Activated CD8-positive, alpha-beta memory T cell treated with anti-CD3 and anti-CD28 coated beads for 1 hour (primary cell): ENCODE measurements at regions not wholly inside any gene's neighbourhood (a gene's known extent, or its start where the extent isn't known, plus 50 kb on each side); places are given as distances from the start of the nearest gene placed in this dataset.
"Not testable (repeated sequence)": the region's sequence is repeated elsewhere in the genome, so short reads cannot be mapped to it uniquely, and the experiment has no call there.

ENCODE experiments used
- DNase-seq, 2 donors: peaks; one replicate each; pipeline ENCODE4 v3.0.0-alpha.2; 2020; ENCODE audit warnings: low read depth in 1 of 2; ENCODE audit errors: extremely low read depth in 1 of 2

DNA sequence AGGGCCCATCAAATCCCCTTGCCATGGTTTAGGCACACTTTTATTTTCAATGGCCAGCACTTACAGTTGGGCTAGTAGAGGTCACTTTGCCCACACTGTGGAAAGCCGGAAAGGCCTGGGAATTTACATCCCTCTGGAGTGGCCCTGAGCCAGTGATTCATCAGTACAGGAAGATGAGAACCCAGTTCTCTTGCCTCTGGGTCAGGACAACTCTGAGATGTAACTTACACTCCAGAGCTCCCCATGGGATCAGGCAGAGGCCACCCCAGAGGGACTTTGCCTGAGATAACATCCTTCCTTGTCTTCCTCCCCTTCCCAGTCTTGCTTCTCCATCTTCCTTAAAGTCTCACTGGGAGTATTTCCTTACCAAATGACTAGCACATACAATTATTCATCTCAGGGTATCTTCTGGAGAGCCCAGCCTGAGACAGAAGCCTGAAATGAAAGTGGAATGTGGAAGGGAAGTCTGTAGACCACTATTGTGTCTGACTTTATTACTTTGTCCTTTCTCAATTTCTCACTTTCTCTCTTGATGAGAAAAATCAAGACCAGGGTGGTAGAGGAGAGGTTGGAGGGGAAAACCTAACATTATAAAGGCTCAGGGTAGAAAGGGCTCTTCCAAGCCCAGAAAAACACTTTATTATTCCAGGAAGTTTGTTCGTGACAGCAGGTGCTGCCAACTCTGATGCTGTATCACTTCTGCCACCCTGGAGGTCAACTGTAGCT is 220.8 kb downstream of the ZNF621 start:
- DNase-seq: no peak

DNA sequence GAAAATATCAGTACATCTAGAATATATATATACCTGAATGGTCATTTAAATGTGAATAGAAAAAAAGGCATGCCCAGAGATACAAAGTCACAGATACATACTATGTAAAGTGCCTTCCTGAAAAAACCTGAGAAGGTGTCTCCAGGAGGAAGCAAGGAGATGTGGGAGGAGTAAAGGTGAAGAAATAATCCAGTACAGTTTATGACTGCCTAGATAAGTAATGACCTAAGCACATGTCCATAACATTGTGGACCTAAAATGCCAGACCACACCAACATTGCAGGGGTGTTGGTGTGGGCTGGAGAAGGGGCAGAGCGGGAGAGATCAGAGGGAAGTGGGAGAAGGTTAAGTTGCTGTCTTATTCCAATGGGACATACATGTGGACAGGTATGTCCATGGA is 226.9 kb downstream of the ZNF621 start:
- DNase-seq: no peak

DNA sequence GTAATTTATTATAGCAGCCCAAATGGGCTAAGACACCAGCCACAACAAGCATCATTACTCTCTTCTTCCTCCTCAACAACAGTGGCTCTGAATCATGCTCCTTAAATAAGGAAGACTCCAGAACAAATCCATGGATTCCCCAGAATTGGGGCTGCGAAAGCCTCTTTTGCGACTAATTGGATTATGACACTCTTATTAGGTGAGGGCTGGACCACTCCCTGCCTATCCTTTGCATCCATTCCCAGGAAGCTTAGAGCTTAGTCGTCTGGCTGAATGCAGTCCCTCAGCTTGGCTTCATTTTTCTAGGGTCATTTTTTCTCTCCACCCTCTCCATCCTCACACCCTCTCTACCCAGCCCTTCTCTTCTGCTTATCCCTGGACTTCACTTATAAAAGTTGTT is 227.7 kb downstream of the ZNF621 start:
- no peak for DNase-seq

DNA sequence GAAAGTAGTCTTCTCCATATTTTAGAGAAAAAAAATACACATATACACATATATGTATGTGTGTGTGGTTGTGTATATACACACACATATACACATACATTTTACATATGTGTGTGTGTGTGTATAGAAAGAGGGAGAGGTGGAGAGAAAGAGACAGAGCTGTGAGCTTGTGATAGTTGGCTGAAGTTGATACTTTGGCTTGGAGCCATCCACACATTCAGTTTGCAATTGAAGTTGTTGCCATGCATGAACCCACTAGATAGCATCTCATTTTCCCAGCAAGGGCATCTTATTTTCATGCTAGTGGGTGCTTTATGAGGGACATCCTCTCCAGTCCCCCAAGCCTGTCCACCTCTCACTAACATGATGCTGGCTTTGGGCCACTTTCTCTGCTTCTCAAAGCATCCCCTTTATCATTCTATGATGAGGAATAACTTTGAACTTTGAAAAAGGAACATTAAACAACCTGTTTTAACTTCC is 228.6 kb downstream of the ZNF621 start:
- no peak for DNase-seq

DNA sequence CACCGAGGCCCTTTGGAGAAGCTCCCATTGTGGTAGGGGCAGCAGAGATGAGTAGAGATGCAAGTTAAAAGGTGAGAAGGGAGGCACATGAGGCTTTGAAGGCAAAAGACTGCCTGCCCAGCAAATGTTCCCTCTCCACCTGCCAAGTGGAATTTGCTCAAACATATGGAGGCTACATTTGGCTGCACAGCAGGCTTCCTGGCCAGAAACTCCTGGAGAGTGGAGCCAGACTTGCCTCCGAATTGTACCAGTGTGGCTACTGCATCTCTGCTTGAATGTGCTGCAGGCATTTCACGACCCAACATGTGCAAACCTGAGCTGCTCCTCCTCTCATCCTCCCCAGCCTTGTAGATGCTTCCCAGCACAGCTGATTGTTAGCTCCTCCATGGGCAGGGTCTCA is 229.2 kb downstream of the ZNF621 start:
- no peak for DNase-seq

DNA sequence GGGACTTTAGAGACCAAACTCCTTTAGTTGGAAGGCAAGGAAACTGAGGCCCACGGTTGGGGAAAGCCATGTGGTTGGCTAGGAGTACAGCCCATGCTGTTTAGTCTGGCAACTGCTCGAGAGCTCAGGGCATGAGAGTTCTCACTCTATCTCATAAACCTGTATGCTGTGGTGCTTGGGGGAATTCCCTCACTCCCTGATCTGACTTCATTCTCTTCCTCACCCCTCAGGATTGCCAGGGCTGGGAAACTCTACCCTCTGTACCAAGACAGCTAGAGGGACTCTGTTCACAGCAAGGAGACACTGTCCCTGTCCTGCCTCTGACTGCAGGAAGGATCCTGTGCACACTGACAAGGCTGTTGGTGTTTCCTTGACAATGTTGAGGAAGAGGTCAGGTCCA is 230.2 kb downstream of the ZNF621 start:
- DNase-seq: no peak

DNA sequence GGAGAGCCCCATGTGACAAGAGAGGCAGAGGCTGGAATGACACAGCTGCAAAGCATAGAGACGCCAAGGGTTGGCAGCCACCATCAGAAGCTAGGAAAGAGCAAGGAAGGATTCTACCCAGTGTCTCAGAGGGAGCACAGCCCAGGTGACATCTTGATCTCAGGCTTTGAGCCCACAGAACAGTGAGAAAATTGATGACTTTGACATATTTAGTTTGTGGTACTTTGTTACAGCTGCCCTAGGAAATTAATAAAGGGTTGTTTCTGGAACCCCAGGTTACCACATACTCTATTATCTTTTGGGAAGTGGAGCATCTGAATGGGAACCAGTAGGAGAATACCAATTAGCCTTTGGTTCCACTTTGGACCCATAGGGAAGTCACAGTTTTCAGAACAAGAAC is 231.7 kb downstream of the ZNF621 start:
- DNase-seq: no peak

DNA sequence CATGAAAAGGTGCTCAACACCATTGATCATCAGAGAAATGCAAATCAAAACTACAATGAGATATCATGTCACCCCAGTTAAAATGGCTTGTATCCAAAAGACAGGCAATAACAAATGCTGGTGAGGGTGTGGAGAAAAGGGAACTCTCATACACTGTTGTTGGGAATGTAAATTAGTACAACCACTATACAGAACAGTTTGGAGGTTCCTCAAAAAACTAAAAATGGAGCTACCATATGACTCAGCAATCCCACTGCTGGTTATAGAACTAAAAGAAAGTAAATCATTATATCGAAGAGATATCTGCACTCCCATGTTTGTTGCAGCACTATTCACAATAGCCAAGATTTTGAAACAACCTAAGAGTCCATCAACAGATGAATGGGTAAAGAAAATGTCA is 238.0 kb downstream of the ZNF621 start:
- DNase-seq: not testable (repeated sequence)

DNA sequence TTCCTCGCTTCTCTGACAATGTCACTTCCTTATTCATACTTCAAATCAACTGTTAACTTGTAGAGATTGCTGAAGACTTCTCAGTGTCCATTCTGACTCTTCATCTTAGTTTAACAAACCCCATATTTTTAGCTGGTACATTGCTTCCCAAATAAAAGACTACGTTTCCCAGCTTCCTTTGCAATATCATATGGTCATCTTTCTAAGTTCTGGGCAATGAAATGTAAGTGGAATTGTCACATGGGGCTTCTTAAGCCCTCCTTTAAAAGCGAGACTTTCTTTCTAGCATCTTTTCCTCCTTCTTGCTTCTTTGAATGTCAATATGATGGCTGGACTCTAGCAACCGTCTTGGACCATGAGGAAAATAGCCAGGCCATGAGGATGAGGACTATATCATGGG is 239.0 kb downstream of the ZNF621 start:
- DNase-seq: no peak

DNA sequence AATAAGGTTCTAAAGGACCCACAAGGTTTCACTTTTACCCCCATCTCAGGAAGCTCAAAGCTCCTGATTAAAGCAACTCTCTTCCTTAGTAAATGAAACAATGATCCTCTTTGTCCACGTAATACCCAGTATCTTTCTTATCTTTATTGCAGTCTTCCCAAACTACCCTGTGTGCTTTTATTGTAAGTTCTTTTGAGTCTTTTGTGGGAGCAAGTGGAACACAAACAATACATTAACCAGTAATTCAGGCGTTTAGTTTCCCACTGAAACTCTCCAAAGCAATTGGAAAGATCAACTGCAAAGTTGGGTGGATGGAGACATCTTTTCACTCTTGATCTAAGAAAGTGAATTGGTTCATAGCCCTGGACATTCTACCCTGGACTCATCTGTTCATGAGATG is 240.0 kb downstream of the ZNF621 start:
- DNase-seq: no peak

DNA sequence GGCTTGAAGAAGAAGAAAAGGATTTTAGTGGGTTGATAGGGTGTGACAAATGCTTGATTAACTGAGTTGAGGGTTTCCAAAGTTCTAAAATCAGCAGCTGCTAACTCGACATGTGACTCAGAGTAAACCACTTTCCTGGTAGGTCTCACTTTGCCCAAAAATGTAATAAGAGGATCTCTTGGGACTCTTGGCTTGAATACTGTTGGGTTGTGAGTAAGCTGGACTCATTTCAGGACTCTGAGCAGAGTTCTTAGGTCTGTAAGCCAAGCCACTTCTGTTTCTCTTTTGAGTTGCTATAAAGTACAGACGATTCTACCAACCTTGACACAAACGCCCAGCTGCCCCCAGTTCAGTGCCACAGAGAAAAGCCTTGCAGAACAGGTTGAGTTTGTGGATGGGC is 241.1 kb downstream of the ZNF621 start:
- DNase-seq: no peak

DNA sequence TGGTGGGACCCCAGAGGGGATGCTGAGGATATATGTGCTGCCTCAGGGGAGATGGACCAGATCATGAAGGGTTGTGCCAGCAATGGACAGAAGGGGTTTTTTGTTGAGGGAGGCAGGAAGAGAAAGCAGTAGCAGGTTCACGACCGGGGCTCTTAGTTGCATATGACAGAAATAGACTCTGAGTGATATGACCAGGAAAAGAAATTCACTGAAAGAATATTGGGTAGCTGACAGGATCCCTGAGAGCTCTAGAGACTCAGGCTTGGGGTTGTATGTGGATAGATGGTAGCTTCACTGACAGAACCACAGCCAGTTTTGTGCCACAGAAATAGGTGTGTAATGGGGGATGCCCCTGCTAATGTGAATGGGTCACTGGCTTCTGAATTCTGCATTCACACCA is 241.6 kb downstream of the ZNF621 start:
- no peak for DNase-seq

DNA sequence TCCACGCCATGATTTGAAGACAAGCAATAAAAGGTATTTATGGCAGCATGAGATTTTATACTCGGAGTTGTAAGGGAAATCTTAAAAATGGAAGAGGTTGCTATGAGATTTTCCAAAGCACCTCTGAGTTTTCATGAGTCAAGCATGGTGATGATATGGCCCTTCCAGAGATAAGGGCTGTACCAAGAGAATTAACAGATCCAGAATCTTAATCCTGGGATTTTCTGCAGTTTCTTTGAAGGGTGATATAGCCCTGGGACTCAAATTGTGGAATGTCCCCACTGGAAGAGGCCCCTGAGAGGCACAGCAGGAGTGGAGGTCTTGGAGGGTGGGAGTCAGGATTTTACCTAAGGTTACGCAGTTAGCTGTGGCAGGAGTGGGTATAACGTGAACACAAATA is 243.3 kb downstream of the ZNF621 start:
- DNase-seq: no peak

DNA sequence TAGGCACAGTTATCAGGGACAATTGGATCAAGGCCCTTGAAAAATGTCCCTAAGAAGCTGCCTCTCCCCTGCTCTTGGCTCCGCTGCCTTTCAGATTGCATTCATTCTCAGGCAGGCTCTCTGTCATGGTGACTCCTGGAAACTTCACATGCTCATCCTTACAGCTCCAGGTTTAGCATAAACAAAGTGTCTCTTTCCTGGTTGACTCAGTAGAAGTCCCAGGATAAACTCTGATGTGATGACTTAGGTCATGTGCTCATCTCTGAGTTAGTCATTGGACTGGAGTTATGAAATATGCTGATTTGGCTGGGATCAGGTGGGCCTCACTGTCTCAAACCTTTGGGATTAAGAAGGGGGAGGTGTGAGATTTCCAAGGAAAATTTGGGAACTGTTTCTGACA is 243.8 kb downstream of the ZNF621 start:
- DNase-seq: no peak

DNA sequence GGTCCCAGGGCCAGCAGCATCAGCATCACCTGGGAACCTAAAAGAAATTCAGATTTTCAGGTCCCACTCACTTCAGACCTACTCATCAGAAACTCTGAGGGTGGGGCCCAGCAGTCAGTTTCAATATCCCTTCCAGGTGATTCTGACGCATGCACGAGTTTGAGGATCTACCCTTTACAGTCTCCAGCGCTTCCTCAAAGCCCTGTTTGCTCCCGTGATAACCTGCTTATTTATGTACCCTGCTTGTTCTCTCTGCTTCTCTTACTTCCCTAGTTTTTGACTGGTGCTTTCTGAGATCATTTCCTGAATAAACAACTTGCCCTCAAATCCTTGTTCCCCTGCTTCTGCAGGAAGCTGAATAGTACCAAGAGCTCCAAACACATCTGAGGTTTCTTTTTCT is 245.3 kb downstream of the ZNF621 start:
- no peak for DNase-seq

DNA sequence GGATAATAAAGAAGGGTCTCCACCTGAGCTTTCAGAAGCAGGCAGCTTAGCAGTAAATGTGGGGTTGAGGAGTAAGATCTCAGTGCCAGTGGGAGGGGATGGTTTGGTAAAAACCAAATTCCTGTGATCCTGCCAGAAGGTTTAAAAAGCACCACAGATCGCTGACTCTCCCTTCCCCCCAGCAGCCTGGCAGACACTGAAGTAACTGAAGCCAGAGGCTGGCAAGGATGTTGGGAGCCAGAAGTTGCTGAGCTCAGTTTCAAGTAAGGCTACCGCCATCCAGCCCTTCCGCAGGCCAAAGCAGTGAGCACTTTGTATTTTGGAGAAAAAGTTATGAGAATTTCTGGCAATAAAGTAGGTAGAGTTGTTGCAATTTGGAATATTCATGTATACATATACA is 246.4 kb downstream of the ZNF621 start:
- DNase-seq: no peak

DNA sequence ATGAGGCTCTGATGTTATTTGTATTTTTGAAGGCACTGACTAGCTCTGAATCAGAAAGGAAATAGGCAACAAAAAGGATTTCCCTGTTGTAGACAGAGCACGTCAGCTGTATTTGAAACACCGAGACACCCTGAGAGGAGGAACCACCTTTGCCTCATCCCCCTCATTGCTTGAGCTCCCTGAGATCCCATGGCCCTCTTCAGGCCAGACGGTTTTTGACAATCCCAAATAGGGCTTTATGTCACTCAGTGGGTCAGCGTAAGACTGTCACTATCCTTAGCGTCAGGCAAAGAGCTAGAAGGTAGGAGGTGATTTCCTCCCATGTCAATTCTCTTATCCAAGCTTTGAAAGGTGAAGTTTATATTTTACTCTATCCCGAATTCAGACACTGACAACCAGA is 254.3 kb downstream of the ZNF621 start:
- no peak for DNase-seq

DNA sequence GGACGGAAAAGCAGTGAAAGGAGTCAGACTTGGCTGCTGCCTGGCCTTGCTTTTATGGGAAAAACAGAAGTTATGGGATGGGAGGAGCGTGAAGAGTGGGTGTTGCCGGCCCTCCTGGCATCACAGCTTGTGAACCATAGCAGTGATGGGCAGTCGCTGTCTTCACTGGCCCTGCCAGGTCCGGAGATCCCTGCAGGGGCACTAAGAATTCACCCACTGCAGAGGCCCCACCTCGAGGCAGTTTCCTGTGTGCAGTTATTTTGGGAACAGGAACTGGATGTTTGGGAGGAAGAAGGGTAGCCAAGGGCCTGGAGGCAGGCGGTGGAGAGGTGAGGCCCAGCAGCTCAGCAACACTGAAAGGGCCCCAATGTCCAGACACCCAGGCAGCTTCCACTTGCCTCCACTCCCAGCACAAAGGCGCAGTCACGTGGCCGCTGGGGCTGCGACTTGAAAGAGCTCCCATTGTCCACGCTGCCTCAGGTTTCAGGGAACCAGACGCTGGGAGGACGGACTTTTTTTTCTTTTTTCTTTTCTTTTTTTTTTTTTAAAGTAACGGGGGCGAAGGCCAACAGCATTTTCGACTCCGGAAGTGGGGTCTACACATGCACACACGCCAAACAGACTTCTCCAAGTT is 255.6 kb downstream of the ZNF621 start:
- no peak for DNase-seq

DNA sequence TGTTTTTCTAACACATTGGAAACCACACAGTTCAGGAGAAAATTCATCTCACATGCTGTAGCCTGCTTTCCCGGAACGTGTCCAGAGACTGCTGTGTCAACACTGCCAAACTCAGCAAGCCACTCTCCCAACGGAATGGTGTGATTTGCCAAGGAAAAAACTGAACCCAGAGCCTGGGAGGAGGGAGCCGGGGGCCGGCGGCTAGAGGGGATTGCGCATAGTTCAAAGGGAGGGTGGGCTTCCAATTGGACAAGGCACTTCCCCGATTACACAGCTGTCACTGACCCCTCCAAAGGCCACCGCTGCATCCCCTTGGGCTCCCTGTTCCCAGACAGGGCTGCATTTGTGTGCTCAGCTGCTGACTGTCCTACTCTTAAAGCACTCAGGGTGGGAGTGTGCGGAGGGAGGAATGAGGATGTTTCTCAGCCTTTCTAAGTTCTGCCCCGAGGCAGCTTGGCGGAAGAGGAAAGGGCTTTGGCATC is 256.2 kb downstream of the ZNF621 start:
- DNase-seq: no peak

DNA sequence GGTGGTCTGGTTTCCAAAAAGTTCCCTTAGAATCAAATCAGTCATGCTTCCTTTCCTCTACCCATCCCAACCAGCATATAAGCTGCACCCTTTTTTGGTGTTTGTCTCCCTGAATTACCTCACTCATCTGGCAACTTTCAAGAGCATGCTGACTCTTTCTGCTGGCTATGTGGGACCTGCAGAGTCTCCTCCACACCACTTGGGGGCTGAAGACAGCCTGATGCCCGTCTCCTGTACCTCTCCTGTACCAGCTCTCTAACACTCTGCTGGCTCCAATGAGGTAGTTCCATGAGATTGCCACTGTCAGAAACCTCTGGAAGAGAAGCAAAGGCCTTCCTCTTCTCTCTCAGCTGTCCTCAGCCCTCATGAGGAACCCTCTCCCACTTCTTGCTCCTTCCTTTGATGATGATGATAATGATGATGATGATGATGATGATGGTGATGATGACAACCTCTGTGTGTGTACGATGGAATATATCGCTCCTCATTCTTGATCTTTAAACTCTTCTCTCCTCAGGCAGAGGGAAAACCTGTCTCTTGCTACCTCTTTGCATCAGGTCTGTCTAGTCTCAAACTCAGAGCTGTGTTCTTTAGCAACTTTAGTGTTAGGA is 257.5 kb downstream of the ZNF621 start:
- DNase-seq: no peak

DNA sequence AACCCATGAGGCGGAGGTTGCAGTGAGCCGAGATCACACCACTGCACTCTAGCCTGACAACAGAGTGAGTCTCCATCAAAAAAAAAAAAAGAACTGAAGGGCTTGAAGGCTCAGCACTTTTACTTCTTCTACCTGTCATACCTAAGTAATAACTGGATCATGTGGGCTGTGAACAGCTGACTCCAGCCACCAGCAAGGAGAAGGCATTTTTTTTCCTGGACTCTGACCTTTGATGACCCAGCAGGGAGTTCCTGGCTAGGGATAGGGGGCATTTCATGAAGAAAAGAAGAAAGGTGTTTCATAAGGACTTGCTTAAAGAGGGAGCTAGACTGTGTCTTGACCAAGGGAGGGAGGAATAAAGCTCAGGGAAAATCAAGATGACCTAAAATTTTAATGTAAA is 266.0 kb downstream of the ZNF621 start:
- no peak for DNase-seq

DNA sequence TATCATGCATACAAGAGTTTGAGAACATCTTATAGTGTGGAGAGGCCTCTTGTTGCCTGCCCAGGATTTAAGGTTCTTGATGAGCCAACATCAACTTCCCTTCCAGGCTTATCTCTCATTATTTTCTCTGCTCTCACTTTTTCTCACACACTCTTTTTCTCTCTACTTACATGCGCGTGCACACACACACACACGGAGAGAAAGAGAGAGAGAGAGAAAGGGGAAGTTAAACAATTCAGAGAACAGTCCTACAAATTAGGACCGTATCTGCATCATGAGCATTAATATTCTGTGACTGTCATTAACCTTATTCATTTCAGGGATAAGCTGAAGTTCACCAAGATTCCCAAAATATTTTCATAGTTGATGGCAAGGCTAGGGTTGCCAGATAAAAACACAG is 269.0 kb downstream of the ZNF621 start:
- no peak for DNase-seq
